ENCODE measurements at regions not wholly inside any gene's neighbourhood (a gene's known extent, or its start where the extent isn't known, plus 50 kb on each side); places are given as distances from the start of the nearest gene placed in this dataset.

DNA sequence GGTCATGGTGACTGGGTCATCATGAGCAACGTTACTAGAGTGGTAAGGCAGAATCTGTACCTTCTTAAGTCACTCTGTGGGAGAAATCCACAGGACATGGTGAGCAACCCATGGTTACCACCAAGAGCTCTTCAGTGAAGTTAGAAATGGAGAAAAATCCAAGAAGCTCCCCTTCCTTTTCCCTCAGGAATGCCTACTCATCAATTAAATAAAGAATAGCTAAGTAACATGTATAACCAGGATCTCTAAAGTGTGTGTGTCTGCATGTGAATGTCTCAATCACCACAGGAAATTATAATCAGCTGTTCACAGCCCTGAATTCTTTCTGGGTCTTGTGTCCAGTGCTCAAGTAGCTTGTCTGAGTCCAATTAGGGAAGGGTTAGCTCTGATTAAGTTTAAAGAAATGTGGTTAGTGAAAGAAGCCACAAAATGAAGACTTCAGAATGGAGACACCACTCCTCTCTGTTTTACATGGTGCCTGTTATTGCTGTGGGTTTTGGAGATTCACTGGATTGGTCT, 73.2 kb downstream of the SEM1 start:
- H3K27me3 ChIP-seq (replicated peaks; ENCODE audit: insufficient read depth, low read depth, low read length, poor library complexity) = no peaks in the 10 kb centered on the region

GRCh38 chr7:96629884-96630283, 79.8 kb downstream of the SEM1 start:
- Histone ChIP-seq H3K9me3 (ENCODE audit: low read depth, low read length, poor library complexity, severe bottlenecking) (no peaks in the 10 kb centered on the region), H3K36me3 (ENCODE audit: insufficient read depth, low read length, poor library complexity, severe bottlenecking) (no peaks in the 10 kb centered on the region), H3K4me3 (ENCODE audit: low read depth, low read length, poor library complexity, severe bottlenecking) (no peak overlapping the region), H3K27me3 (replicated peaks; ENCODE audit: insufficient read depth, low read depth, low read length, poor library complexity) (no peaks in the 10 kb centered on the region), H3K27ac (ENCODE audit: low read depth, low read length, poor library complexity, severe bottlenecking) (no peak overlapping the region), H3K4me1 (ENCODE audit: insufficient read depth, low read length, poor library complexity, severe bottlenecking) (no peaks in the 10 kb centered on the region)
- intact Hi-C loops (cut with micrococcal nuclease; ENCODE audit: unreplicated experiment) = no loop called here
- POLR2A ChIA-PET (ENCODE audit: low non-redundant PET) = no interaction called here
- TF ChIP-seq CTCF (conservative IDR thresholded peaks at IDR 0.05; ENCODE audit: low read depth, low read length) = no peak
- TF ChIP-seq EZH2 (IDR thresholded peaks at IDR 0.05; ENCODE audit: borderline replicate concordance, low read depth, low read length, poor library complexity, severe bottlenecking) = no peak
- no peak for DNase-seq (ENCODE audit: low spot score)
- BruUV-seq (replicated peaks) = no TSS peak
- CTCF ChIA-PET = no interaction called here

More for the DNA sequence above, 73.2 kb downstream of the SEM1 start:
- no peak for TF ChIP-seq CTCF (conservative IDR thresholded peaks at IDR 0.05; ENCODE audit: low read depth, low read length)
- TF ChIP-seq EZH2 (IDR thresholded peaks at IDR 0.05; ENCODE audit: borderline replicate concordance, low read depth, low read length, poor library complexity, severe bottlenecking) = no peak
- no peaks in the 10 kb centered on the region for H3K36me3 ChIP-seq (ENCODE audit: insufficient read depth, low read length, poor library complexity, severe bottlenecking)
- intact Hi-C loops (cut with micrococcal nuclease; ENCODE audit: unreplicated experiment) = no loop called here
- no peak overlapping the region for H3K27ac ChIP-seq (ENCODE audit: low read depth, low read length, poor library complexity, severe bottlenecking)
- H3K4me3 ChIP-seq (ENCODE audit: low read depth, low read length, poor library complexity, severe bottlenecking) = no peak overlapping the region
- H3K4me1 ChIP-seq (ENCODE audit: insufficient read depth, low read length, poor library complexity, severe bottlenecking) = no peaks in the 10 kb centered on the region
- no TSS peak for BruUV-seq (replicated peaks)
- ChIA-PET CTCF (no interaction called here), POLR2A (ENCODE audit: low non-redundant PET) (no interaction called here)
- DNase-seq (ENCODE audit: low spot score) = no peak
- no peaks in the 10 kb centered on the region for H3K9me3 ChIP-seq (ENCODE audit: low read depth, low read length, poor library complexity, severe bottlenecking)

GRCh38 chr7:96624954-96625353, 84.7 kb downstream of the SEM1 start:
- no peak for DNase-seq (ENCODE audit: low spot score)
- POLR2A ChIA-PET (ENCODE audit: low non-redundant PET) = no interaction called here
- CTCF ChIA-PET = no interaction called here
- intact Hi-C loops (cut with micrococcal nuclease; ENCODE audit: unreplicated experiment) = no loop called here
- H3K27me3 ChIP-seq (replicated peaks; ENCODE audit: insufficient read depth, low read depth, low read length, poor library complexity) = no peaks in the 10 kb centered on the region
- TF ChIP-seq EZH2 (IDR thresholded peaks at IDR 0.05; ENCODE audit: borderline replicate concordance, low read depth, low read length, poor library complexity, severe bottlenecking) (no peak), CTCF (conservative IDR thresholded peaks at IDR 0.05; ENCODE audit: low read depth, low read length) (no peak)
- no peaks in the 10 kb centered on the region for H3K9me3 ChIP-seq (ENCODE audit: low read depth, low read length, poor library complexity, severe bottlenecking)
- H3K36me3 ChIP-seq (ENCODE audit: insufficient read depth, low read length, poor library complexity, severe bottlenecking) = no peaks in the 10 kb centered on the region
- H3K4me3 ChIP-seq (ENCODE audit: low read depth, low read length, poor library complexity, severe bottlenecking) = no peak overlapping the region
- BruUV-seq (replicated peaks) = no TSS peak
- H3K4me1 ChIP-seq (ENCODE audit: insufficient read depth, low read length, poor library complexity, severe bottlenecking) = no peaks in the 10 kb centered on the region
- no peak overlapping the region for H3K27ac ChIP-seq (ENCODE audit: low read depth, low read length, poor library complexity, severe bottlenecking)

Measured in A673 (cell line).